ENCODE measurements at regions not wholly inside any gene's neighbourhood (a gene's known extent, or its start where the extent isn't known, plus 50 kb on each side); places are given as distances from the start of the nearest gene placed in this dataset.

GRCh38 chr5:61731267-61731945, 399.3 kb downstream of the ZSWIM6 start:
- Histone ChIP-seq H3K4me3 (no peak overlapping the region), H3K27ac (no peak overlapping the region), H3K9me3 (no peaks in the 10 kb centered on the region), H3K27me3 (ENCODE audit: low read depth) (no peaks in the 10 kb centered on the region), H3K4me1 (no peaks in the 10 kb centered on the region), H3K36me3 (no peaks in the 10 kb centered on the region)
- no peak for DNase-seq
- intact Hi-C loops (cut with DNase I): no loop called here
- TF ChIP-seq CTCF (IDR thresholded peaks at IDR 0.05): no peak
- ATAC-seq: no peak

- H3K4me3 ChIP-seq: no peak overlapping the region
- no peak for ATAC-seq
- no peak for TF ChIP-seq CTCF (IDR thresholded peaks at IDR 0.05)
Measured at GRCh38 chr5:61731946-61732314, 399.9 kb downstream of the ZSWIM6 start.

GRCh38 chr5:61732369-61732768, 400.3 kb downstream of the ZSWIM6 start:
- Histone ChIP-seq H3K4me1 (no peaks in the 10 kb centered on the region), H3K36me3 (no peaks in the 10 kb centered on the region), H3K4me3 (no peak overlapping the region), H3K9me3 (no peaks in the 10 kb centered on the region), H3K27ac (no peak overlapping the region), H3K27me3 (ENCODE audit: low read depth) (no peaks in the 10 kb centered on the region)
- ATAC-seq: no peak
- DNase-seq: no peak
- intact Hi-C loops (cut with DNase I): no loop called here
- no peak for TF ChIP-seq CTCF (IDR thresholded peaks at IDR 0.05)

More at GRCh38 chr5:61731946-61732314, 399.9 kb downstream of the ZSWIM6 start:
- Histone ChIP-seq H3K27me3 (ENCODE audit: low read depth) (no peaks in the 10 kb centered on the region), H3K9me3 (no peaks in the 10 kb centered on the region), H3K4me1 (no peaks in the 10 kb centered on the region), H3K36me3 (no peaks in the 10 kb centered on the region), H3K27ac (no peak overlapping the region)
- no peak for DNase-seq
- intact Hi-C loops (cut with DNase I): no loop called here

GRCh38 chr5:61732796-61733195, 400.7 kb downstream of the ZSWIM6 start:
- intact Hi-C loops (cut with DNase I): no loop called here
- DNase-seq: no peak
- Histone ChIP-seq H3K4me1 (no peaks in the 10 kb centered on the region), H3K4me3 (no peak overlapping the region), H3K36me3 (no peaks in the 10 kb centered on the region), H3K27me3 (ENCODE audit: low read depth) (no peaks in the 10 kb centered on the region), H3K27ac (no peak overlapping the region), H3K9me3 (no peaks in the 10 kb centered on the region)
- no peak for TF ChIP-seq CTCF (IDR thresholded peaks at IDR 0.05)
- ATAC-seq: no peak

- intact Hi-C loops (cut with DNase I): no loop called here
- TF ChIP-seq CTCF (IDR thresholded peaks at IDR 0.05): no peak
- Histone ChIP-seq H3K9me3 (no peaks in the 10 kb centered on the region), H3K4me1 (no peaks in the 10 kb centered on the region), H3K4me3 (no peak overlapping the region), H3K27ac (no peak overlapping the region), H3K27me3 (ENCODE audit: low read depth) (no peaks in the 10 kb centered on the region), H3K36me3 (no peaks in the 10 kb centered on the region)
- no peak for DNase-seq
- ATAC-seq: no peak
Measured at GRCh38 chr5:61734001-61734400, 401.9 kb downstream of the ZSWIM6 start.

All from lower lobe of right lung (tissue), 2 donors.